ENCODE measurements at regions not wholly inside any gene's neighbourhood (a gene's known extent, or its start where the extent isn't known, plus 50 kb on each side); places are given as distances from the start of the nearest gene placed in this dataset.
"Not testable (repeated sequence)": the region's sequence is repeated elsewhere in the genome, so short reads cannot be mapped to it uniquely, and the experiment has no call there.

GRCh38 chr5:51657340-51658240 lies 274.3 kb downstream of the ISL1 start:
- DNase-seq (ENCODE audit: low spot score), result no peak

- DNase-seq (ENCODE audit: low spot score), result no peak
Measured at GRCh38 chr5:51661646-51662265, 278.5 kb downstream of the ISL1 start.

GRCh38 chr5:51664491-51665250 lies 281.4 kb downstream of the ISL1 start:
- no peak for DNase-seq (ENCODE audit: low spot score)

DNA sequence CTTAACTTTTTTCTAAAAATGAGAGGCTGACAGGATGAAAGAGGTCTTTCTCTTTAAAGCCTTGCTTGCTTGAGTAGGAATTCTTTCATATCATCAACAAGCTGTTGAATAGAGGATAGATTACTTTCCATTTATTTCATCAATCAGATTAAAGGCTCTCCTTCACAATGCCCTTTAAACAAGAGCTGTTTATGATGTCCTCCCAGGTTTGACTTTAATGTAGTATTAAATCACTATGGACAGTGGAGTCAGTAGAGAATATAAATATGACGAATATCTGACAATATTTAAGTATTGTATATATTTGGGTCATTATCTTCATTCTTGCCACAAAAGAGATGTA lies 282.0 kb downstream of the ISL1 start:
- DNase-seq (ENCODE audit: low spot score), result no peak

DNA sequence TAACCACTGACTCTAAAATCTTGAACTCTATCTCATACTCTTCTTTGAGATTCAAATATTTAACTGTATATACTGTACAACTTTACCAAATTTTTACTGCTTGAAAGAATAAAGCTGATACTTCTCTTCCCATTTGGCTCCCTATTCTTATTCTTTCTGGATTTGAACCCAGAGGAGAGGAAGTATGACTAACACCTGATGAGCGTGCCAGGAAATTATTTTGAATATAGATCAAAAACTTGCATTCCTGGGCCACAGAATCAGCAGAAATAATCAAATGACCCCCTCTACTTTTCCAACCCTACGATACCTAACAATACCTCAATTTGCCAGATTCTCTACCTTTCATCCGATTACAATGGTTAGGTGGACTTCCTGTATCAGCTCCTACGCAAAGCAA lies 285.8 kb downstream of the ISL1 start:
- DNase-seq (ENCODE audit: low spot score), result no peak

GRCh38 chr5:51678330-51678729 lies 295.1 kb downstream of the ISL1 start:
- no peak for DNase-seq (ENCODE audit: low spot score)

- no peak for DNase-seq (ENCODE audit: low spot score)
Measured at GRCh38 chr5:51679286-51679685, 296.0 kb downstream of the ISL1 start.

DNA sequence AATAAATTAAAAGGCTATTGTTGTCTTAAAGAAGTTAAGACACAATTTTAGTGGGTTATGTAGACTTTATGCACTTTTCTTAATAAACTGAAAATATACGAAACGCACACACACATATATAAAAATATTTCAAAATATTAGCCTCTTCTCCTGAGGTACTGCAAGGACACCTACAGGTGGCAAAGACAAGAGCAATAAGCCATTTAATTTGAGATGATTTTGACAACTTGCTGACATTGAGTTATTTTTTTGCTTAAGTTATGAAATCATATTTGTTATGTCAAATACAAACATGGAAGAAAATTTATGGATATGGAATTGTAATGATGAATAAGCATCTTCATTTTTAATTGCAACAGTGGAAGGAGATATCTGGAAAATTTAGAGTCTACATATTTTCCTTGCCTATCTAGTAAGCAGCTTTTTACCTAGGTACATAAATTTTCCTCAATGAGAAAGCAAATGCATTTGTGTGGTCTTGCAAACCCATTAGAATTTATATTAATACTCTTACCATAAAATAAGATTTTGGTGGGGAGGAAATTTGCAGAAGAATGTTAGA lies 301.6 kb downstream of the ISL1 start:
- DNase-seq (ENCODE audit: low spot score), result no peak

DNA sequence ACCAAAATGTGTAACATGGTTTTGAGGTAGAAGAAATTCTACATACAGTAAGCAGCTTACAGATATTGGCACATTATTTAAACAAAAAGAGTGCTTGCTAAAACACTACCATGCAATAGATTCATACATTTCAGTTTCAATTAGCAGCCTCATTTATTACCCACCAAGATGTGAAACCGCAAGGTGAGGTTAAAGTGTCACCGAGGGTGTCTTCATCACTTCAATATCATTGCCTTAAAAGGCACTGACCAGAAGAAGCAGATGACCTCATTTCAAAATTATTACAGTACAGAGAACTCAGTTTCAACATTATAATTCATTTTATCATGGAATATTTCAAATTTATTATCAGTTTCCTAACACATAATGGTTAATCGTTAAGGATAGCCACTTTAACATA lies 302.2 kb downstream of the ISL1 start:
- no peak for DNase-seq (ENCODE audit: low spot score)

GRCh38 chr5:51686622-51687021 lies 303.4 kb downstream of the ISL1 start:
- no peak for DNase-seq (ENCODE audit: low spot score)

GRCh38 chr5:51691538-51692079 lies 308.4 kb downstream of the ISL1 start:
- DNase-seq (ENCODE audit: low spot score), result no peak

DNA sequence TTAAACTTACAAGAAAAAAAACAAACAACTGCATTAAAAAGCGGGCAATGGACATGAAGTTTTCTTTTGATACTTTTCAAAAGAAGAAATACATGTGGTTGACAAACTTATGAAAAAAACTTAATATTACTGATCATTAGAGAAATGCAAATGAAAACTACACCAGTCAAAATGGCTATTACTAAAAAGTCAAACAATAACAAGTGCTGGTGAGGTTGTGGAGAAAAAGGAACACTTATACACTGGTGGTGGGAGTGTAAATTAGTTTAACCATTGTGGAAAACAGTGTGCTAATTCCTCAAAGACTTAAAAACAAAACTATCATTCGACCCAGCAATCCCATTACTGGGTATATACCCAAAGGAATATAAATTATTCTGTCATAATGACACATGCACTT lies 311.6 kb downstream of the ISL1 start:
- no peak for DNase-seq (ENCODE audit: low spot score)

GRCh38 chr5:51696122-51696521 lies 312.9 kb downstream of the ISL1 start:
- DNase-seq (ENCODE audit: low spot score), result no peak

GRCh38 chr5:51702046-51702445 lies 318.8 kb downstream of the ISL1 start:
- DNase-seq (ENCODE audit: low spot score), result not testable (repeated sequence)

- no peak for DNase-seq (ENCODE audit: low spot score)
Measured at GRCh38 chr5:51712201-51712600, 329.0 kb downstream of the ISL1 start.

DNA sequence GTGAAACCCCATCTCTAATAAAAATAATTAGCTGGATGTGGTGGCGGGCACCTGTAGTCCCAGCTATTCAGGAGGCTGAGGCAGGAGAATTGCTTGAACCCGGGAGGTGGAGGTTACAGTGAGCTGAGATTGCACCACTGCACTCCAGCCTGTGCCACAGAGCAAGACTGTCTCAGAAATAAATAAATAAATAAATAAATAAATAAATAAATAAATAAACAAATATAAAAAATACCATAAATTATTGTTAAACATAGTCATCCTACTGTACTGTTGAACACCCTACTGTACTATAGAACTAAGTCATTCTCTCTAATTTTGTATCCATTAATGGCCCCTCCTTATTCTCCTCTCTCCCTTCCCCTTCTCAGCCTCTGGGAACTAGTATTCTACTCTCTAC lies 332.2 kb downstream of the ISL1 start:
- not testable (repeated sequence) for DNase-seq (ENCODE audit: low spot score)

GRCh38 chr5:51731421-51732029 lies 348.3 kb downstream of the ISL1 start:
- DNase-seq (ENCODE audit: low spot score), result no peak

DNA sequence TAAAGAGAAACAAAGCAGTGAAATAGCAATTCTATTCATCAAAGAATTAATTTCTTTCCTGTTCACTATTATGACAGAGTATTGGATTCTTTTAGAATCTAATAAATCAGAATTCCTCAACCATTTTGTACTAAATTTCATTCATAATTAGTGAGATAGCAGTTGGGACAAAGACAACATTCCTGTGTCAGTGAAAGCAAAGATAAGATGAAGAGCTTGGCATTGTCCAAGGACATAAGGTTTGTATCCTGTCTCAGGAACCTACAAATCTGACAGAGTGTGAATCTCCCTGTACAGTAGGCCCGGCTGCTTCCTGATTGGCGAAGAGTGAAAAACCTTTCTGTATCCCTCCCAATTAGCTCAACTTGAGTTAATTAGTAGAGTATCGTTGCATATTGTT lies 349.1 kb downstream of the ISL1 start:
- DNase-seq (ENCODE audit: low spot score), result no peak

GRCh38 chr5:51734677-51735076 lies 351.4 kb downstream of the ISL1 start:
- no peak for DNase-seq (ENCODE audit: low spot score)

- no peak for DNase-seq (ENCODE audit: low spot score)
Measured at GRCh38 chr5:51746023-51746422, 362.8 kb downstream of the ISL1 start.

- no peak for DNase-seq (ENCODE audit: low spot score)
Measured at GRCh38 chr5:51748647-51749046, 365.4 kb downstream of the ISL1 start.

Measured in H4 (cell line).